ENCODE measurements at regions not wholly inside any gene's neighbourhood (a gene's known extent, or its start where the extent isn't known, plus 50 kb on each side); places are given as distances from the start of the nearest gene placed in this dataset.

- no peak for TF ChIP-seq CTCF (optimal IDR thresholded peaks at IDR 0.05 in 1 of 3, IDR thresholded peaks at IDR 0.05 in 1 of 3, conservative IDR thresholded peaks at IDR 0.05 in 1 of 3; ENCODE audit: extremely low read depth in 1 of 3, insufficient read depth in 2 of 3, low read length in 3 of 3)
- no peak for TF ChIP-seq EZH2 (IDR thresholded peaks at IDR 0.05; ENCODE audit: low read length)
Observed at GRCh38 chr5:53422539-53422938, 57.9 kb upstream of the FST start.

Data from keratinocyte (primary cell).